ENCODE measurements at regions not wholly inside any gene's neighbourhood (a gene's known extent, or its start where the extent isn't known, plus 50 kb on each side); places are given as distances from the start of the nearest gene placed in this dataset.

GRCh38 chr4:32189130-32189529 is 1469.0 kb downstream of the PCDH7 start:
- no peak overlapping the region for H3K27ac ChIP-seq (ENCODE audit: low read depth in 2 of 2, low read length in 2 of 2)
- H3K9me3 ChIP-seq (ENCODE audit: control insufficient read depth in 2 of 3, insufficient read depth in 1 of 3, low read length in 3 of 3), result peaks cover 0 to 2% (median 0%) of the 10 kb centered on the region in 3 donors
- no peaks in the 10 kb centered on the region for H3K4me1 ChIP-seq (ENCODE audit: control insufficient read depth in 2 of 3, insufficient read depth in 2 of 3, low read depth in 1 of 3, low read length in 3 of 3)
- H3K4me3 ChIP-seq (ENCODE audit: low read length in 3 of 3), result no peak overlapping the region
- no peaks in the 10 kb centered on the region for H3K27me3 ChIP-seq (ENCODE audit: control insufficient read depth, insufficient read depth, low read length)
- no peak overlapping the region for H3K9ac ChIP-seq (ENCODE audit: low read length in 3 of 3)
- FAIRE-seq (no peak), DNase-seq (peak in 1 of 5 donors; percentile 19)
- TF ChIP-seq, protein P1, sequence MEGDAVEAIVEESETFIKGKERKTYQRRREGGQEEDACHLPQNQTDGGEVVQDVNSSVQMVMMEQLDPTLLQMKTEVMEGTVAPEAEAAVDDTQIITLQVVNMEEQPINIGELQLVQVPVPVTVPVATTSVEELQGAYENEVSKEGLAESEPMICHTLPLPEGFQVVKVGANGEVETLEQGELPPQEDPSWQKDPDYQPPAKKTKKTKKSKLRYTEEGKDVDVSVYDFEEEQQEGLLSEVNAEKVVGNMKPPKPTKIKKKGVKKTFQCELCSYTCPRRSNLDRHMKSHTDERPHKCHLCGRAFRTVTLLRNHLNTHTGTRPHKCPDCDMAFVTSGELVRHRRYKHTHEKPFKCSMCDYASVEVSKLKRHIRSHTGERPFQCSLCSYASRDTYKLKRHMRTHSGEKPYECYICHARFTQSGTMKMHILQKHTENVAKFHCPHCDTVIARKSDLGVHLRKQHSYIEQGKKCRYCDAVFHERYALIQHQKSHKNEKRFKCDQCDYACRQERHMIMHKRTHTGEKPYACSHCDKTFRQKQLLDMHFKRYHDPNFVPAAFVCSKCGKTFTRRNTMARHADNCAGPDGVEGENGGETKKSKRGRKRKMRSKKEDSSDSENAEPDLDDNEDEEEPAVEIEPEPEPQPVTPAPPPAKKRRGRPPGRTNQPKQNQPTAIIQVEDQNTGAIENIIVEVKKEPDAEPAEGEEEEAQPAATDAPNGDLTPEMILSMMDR (IDR thresholded peaks at IDR 0.05; ENCODE audit: borderline replicate concordance, extremely low read depth, insufficient read depth), result no peak
- intact Hi-C loops (cut with DNase I), result no loop called here
- H3K36me3 ChIP-seq (ENCODE audit: control insufficient read depth in 2 of 3, insufficient read depth in 3 of 3, low read length in 3 of 3), result no peaks in the 10 kb centered on the region

- intact Hi-C loops (cut with DNase I), result no loop called here
- H3K9ac ChIP-seq (ENCODE audit: low read length in 3 of 3), result no peak overlapping the region
- H3K27me3 ChIP-seq (ENCODE audit: control insufficient read depth, insufficient read depth, low read length), result no peaks in the 10 kb centered on the region
- DNase-seq (peak in 1 of 5 donors; percentile 60), FAIRE-seq (no peak)
- no peak overlapping the region for H3K27ac ChIP-seq (ENCODE audit: low read depth in 2 of 2, low read length in 2 of 2)
- peaks cover 0 to 2% (median 0%) of the 10 kb centered on the region in 3 donors for H3K9me3 ChIP-seq (ENCODE audit: control insufficient read depth in 2 of 3, insufficient read depth in 1 of 3, low read length in 3 of 3)
- no peak overlapping the region for H3K4me3 ChIP-seq (ENCODE audit: low read length in 3 of 3)
- no peaks in the 10 kb centered on the region for H3K36me3 ChIP-seq (ENCODE audit: control insufficient read depth in 2 of 3, insufficient read depth in 3 of 3, low read length in 3 of 3)
- TF ChIP-seq, protein P1 (IDR thresholded peaks at IDR 0.05; ENCODE audit: borderline replicate concordance, extremely low read depth, insufficient read depth), result no peak
- H3K4me1 ChIP-seq (ENCODE audit: control insufficient read depth in 2 of 3, insufficient read depth in 2 of 3, low read depth in 1 of 3, low read length in 3 of 3), result no peaks in the 10 kb centered on the region
Measured at GRCh38 chr4:32189788-32190187, 1469.6 kb downstream of the PCDH7 start.

DNA sequence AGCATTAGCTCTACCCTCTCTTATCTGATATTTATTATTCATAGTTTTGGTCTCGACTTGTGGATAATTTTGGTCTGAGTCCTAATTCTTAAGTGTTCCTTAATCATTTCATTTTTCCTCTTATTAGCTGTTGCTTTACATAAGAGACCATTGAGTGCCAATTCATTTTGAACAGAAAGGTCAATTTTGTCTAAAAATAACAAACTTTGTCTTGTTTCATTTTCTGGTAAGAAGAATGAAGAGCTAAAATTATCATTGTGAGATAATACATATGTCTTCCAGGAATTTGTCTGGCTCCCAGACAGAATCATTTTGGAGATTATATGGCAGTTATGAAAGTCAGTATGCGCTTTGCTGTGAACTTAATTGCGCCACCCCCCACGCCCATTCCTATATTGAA is 1471.8 kb downstream of the PCDH7 start:
- Histone ChIP-seq H3K36me3 (ENCODE audit: control insufficient read depth in 2 of 3, insufficient read depth in 3 of 3, low read length in 3 of 3) (no peaks in the 10 kb centered on the region), H3K9ac (ENCODE audit: low read length in 3 of 3) (no peak overlapping the region), H3K4me1 (ENCODE audit: control insufficient read depth in 2 of 3, insufficient read depth in 2 of 3, low read depth in 1 of 3, low read length in 3 of 3) (no peaks in the 10 kb centered on the region), H3K27me3 (ENCODE audit: control insufficient read depth, insufficient read depth, low read length) (no peaks in the 10 kb centered on the region), H3K27ac (ENCODE audit: low read depth in 2 of 2, low read length in 2 of 2) (no peak overlapping the region), H3K9me3 (ENCODE audit: control insufficient read depth in 2 of 3, insufficient read depth in 1 of 3, low read length in 3 of 3) (peaks cover 0 to 4% (median 2%) of the 10 kb centered on the region in 3 donors), H3K4me3 (ENCODE audit: low read length in 3 of 3) (no peak overlapping the region)
- DNase-seq, result peak in 2 of 5 donors; percentile 2 to 18
- intact Hi-C loops (cut with DNase I), result no loop called here
- TF ChIP-seq, protein P1 (IDR thresholded peaks at IDR 0.05; ENCODE audit: borderline replicate concordance, extremely low read depth, insufficient read depth), result no peak
- no peak for FAIRE-seq

- H3K9ac ChIP-seq (ENCODE audit: low read length in 3 of 3), result no peak overlapping the region
- H3K27ac ChIP-seq (ENCODE audit: low read depth in 2 of 2, low read length in 2 of 2), result no peak overlapping the region
- intact Hi-C loops (cut with DNase I), result no loop called here
- no peak for DNase-seq
- H3K4me1 ChIP-seq (ENCODE audit: control insufficient read depth in 2 of 3, insufficient read depth in 2 of 3, low read depth in 1 of 3, low read length in 3 of 3), result no peaks in the 10 kb centered on the region
- no peaks in the 10 kb centered on the region for H3K36me3 ChIP-seq (ENCODE audit: control insufficient read depth in 2 of 3, insufficient read depth in 3 of 3, low read length in 3 of 3)
- FAIRE-seq, result no peak
- TF ChIP-seq, protein P1 (IDR thresholded peaks at IDR 0.05; ENCODE audit: borderline replicate concordance, extremely low read depth, insufficient read depth), result no peak
- no peaks in the 10 kb centered on the region for H3K27me3 ChIP-seq (ENCODE audit: control insufficient read depth, insufficient read depth, low read length)
- no peak overlapping the region for H3K4me3 ChIP-seq (ENCODE audit: low read length in 3 of 3)
- H3K9me3 ChIP-seq (ENCODE audit: control insufficient read depth in 2 of 3, insufficient read depth in 1 of 3, low read length in 3 of 3), result peaks cover 0 to 4% (median 2%) of the 10 kb centered on the region in 3 donors
Measured at GRCh38 chr4:32192363-32192762, 1472.2 kb downstream of the PCDH7 start.

Measured in kidney (tissue), 13 donors.